Heart left ventricle (tissue), 16 donors: ENCODE measurements at regions not wholly inside any gene's neighbourhood (a gene's known extent, or its start where the extent isn't known, plus 50 kb on each side); places are given as distances from the start of the nearest gene placed in this dataset.

ENCODE experiments used
- ATAC-seq, 4 donors: fragments of 200-7000 bp; cut with Tn5 transposase; one replicate each; pipeline ENCODE4 v1.9.1; 2020 to 2022; ENCODE audit warnings: moderate library complexity in 4 of 4, mild to moderate bottlenecking in 3 of 4, moderate number of reproducible peaks in 1 of 4
- DNase-seq, 5 donors: peaks; one replicate each; pipeline ENCODE4 v3.0.0-alpha.2; 2020
- H3K27ac ChIP-seq, 12 donors: fragments of 200-600 bp; sonication (generic) in 4 of 12; one replicate each; pipeline versions ENCODE4 v1.5.0 to v1.8.0; 2016 to 2022; ENCODE audit warnings: mild to moderate bottlenecking in 2 of 12
- H3K27me3 ChIP-seq, 9 donors: fragments of 200-600 bp; sonication (generic) in 2 of 9; one replicate each; pipeline versions ENCODE4 v1.5.1 to v1.8.0; 2016 to 2022; ENCODE audit warnings: mild to moderate bottlenecking in 3 of 9
- H3K36me3 ChIP-seq, 9 donors: fragments of 200-600 bp; sonication (generic) in 2 of 9; one replicate each; pipeline versions ENCODE4 v1.5.0 to v1.8.0; 2018 to 2022; ENCODE audit warnings: mild to moderate bottlenecking in 2 of 9
- H3K4me1 ChIP-seq, 12 donors: fragments of 200-600 bp; sonication (generic) in 4 of 12; one replicate each; pipeline versions ENCODE4 v1.5.0 to v1.8.0; 2016 to 2022; ENCODE audit warnings: mild to moderate bottlenecking in 3 of 12
- H3K4me3 ChIP-seq, 12 donors: fragments of 200-600 bp; sonication (generic) in 4 of 12; one replicate each; pipeline versions ENCODE4 v1.5.0 to v1.8.0; 2017 to 2022; ENCODE audit warnings: mild to moderate bottlenecking in 9 of 12, moderate library complexity in 4 of 12
- H3K9me3 ChIP-seq, 12 donors: fragments of 200-600 bp; sonication (generic) in 4 of 12; one replicate each; pipeline versions ENCODE4 v1.5.0 to v1.8.0; 2016 to 2022; ENCODE audit warnings: mild to moderate bottlenecking in 1 of 12
- CTCF ChIP-seq, 12 donors: fragments of 200-600 bp; sonication (generic) in 4 of 12; IDR thresholded peaks; one replicate each; pipeline versions ENCODE4 v1.5.0 to v1.8.0; 2018 to 2022; ENCODE audit warnings: antibody characterized with exemption in 12 of 12, mild to moderate bottlenecking in 5 of 12
- POLR2A ChIP-seq, 2 donors: fragments of 450-650 bp; IDR thresholded peaks; one replicate each; pipeline ENCODE4 v1.6.1; 2017; ENCODE audit warnings: antibody characterized with exemption in 2 of 2, mild to moderate bottlenecking in 2 of 2, moderate library complexity in 2 of 2
- WGBS, 4 donors: extraction: QIAGEN DNeasy Blood & Tissue Kit in 2 of 4; methylation state at CpG; one replicate each; pipeline versions ENCODE4 v1.1.5 to v1.1.7; 2013 to 2018; 5-methylcytosine and 5-hydroxymethylcytosine counted together
- intact Hi-C, 10 donors: fragments of 100-400 bp; cut with DNase I; formaldehyde crosslinking; loops; one replicate each; pipeline versions ENCODE4 v1.11.1 to v1.14.2; 2022
- donor health status: ischemic (EF 13 %, LVEDD 7.1; RV severe dilation, severe dysfunction).
- donor health status: healthy with polysubstance abuse.
- donor health status: DM: no; HTN: yes; CAD: no.
- donor health status: DM: no; HTN: no; CAD: no.
- donor health status: ischemic (EF 25% LVEDD 6.9; RV normal size, moderate dysfunction).
- donor health status: ischemic (EF 25% LVEDD 5.7; RV mildly dilated, moderate dysfunction).
- donor health status: healthy.
- donor health status: DM: yes; HTN: yes; CAD: no.
- donor health status: ischemic (EF 35%, LVEDD 5.7; RV mildly dilated, moderate dysfunction).
- donor health status: nonischemic (EF 11% LVEDD 7.7; RV severe dilation, severe dysfunction).
- donor health status: DM: yes; HTN: yes; CAD: no.
- donor health status: PGD.
- donor health status: ischemic (EF 29% LVEDD 5.4; RV normal size, mild dysfunction).
- donor health status: nonischemic (EF 23%, LVEDD 6.1; RV moderate dilation, normal function).

DNA sequence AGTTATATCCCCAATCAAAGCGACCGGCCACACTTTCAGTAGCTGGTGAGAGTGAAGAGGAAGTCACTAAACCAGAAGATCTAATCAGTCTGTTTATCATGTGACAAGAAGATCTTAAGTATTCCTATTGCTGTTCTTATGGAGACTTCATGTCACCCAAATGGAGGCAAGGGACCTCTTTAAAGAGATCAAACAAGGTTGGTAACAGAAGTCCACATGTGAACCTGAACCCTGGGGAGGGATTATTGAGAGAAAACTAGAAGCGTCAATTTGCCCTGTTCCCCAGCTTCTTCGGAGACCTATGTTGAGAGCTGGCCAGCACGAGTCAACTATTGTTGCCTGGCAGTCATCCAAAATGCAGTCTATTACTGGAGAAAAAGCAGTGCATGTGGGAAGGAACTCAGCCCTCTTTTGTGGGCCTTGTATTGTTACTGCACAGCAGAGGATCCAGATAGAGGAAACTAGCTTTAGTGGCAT, 76.9 kb upstream of the CTSC start:
- H3K4me1 ChIP-seq = peaks cover 0 to 42% (median 2%) of the 10 kb centered on the region in 12 donors

DNA sequence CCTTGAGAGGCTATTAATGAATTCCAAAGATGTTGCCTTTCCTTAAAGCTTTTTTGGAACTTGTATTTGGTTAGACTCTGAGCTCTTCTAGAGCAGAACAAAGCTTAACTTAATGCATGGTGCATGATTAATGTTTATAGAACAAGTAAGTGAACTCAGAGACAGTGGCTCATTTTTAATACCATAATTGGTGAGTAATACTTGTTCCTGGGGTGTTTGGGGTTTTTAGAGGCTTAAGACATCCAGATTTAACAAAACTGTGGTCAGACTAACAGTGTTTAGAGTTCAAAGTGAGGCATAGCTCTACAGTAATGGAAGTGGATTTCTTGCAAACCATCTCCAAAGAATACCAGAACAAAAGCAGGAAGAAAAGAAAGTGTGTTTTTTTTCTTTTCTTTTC, 73.7 kb upstream of the CTSC start:
- no peaks in the 10 kb centered on the region for H3K9me3 ChIP-seq
- intact Hi-C loops = no loop called here
- H3K36me3 ChIP-seq = no peaks in the 10 kb centered on the region
- no peak for DNase-seq
- TF ChIP-seq POLR2A (IDR thresholded peaks at IDR 0.05) = no peak
- TF ChIP-seq CTCF (IDR thresholded peaks at IDR 0.05) = no peak
- H3K27me3 ChIP-seq = no peaks in the 10 kb centered on the region
- no peak overlapping the region for H3K4me3 ChIP-seq
- no peak for ATAC-seq
- H3K4me1 ChIP-seq = peaks cover 0 to 33% (median 2%) of the 10 kb centered on the region in 12 donors
- no peak overlapping the region for H3K27ac ChIP-seq

More for the DNA sequence above, 76.9 kb upstream of the CTSC start:
- intact Hi-C loops = no loop called here
- ATAC-seq (peak in 3 of 4 donors; percentile 64 to 85 (median 81)), DNase-seq (peak in 3 of 5 donors; percentile 43 to 66 (median 47))
- H3K36me3 ChIP-seq = no peaks in the 10 kb centered on the region
- peak overlapping the region in 1 of 12 donors; percentile 27 for H3K4me3 ChIP-seq
- 6 to 14% (median 10%) methylated on average over 5 of the region's 5 CpGs for WGBS, 4 donors
- peaks cover 0 to 3% (median 0%) of the 10 kb centered on the region in 12 donors for H3K9me3 ChIP-seq
- peak overlapping the region in 2 of 12 donors; percentile 20 to 88 for H3K27ac ChIP-seq
- no peak for TF ChIP-seq POLR2A (IDR thresholded peaks at IDR 0.05)
- TF ChIP-seq CTCF (IDR thresholded peaks at IDR 0.05) = no peak
- no peaks in the 10 kb centered on the region for H3K27me3 ChIP-seq

DNA sequence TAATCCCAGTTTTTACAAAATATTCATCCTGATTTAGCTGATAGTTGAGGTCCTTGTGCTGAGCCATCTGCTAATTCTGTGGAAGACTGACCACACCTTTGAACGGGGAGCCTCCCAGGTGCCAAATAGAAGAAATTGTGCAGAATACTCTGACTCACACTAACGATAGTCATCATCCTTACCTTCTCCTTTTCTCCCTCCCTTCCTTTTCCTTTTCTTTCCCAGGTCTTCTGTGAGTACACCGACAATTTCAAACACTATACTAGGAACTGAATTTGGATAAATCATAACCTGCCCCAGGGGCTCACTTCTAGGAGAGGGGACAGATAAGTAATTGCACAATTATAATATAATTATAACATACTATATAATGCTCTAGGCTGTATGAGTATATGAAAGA, 73.1 kb upstream of the CTSC start:
- TF ChIP-seq CTCF (IDR thresholded peaks at IDR 0.05) (no peak), POLR2A (IDR thresholded peaks at IDR 0.05) (no peak)
- no peak for ATAC-seq
- Histone ChIP-seq H3K27me3 (no peaks in the 10 kb centered on the region), H3K9me3 (no peaks in the 10 kb centered on the region), H3K4me1 (peaks cover 0 to 33% (median 2%) of the 10 kb centered on the region in 12 donors), H3K36me3 (no peaks in the 10 kb centered on the region), H3K4me3 (no peak overlapping the region), H3K27ac (no peak overlapping the region)
- intact Hi-C loops = no loop called here
- 85 to 95% (median 90%) methylated on average over 3 of the region's 3 CpGs for WGBS, 4 donors
- no peak for DNase-seq

- Histone ChIP-seq H3K4me3 (no peak overlapping the region), H3K36me3 (no peaks in the 10 kb centered on the region), H3K9me3 (no peaks in the 10 kb centered on the region), H3K27me3 (no peaks in the 10 kb centered on the region), H3K4me1 (peaks cover 0 to 33% (median 2%) of the 10 kb centered on the region in 12 donors), H3K27ac (no peak overlapping the region)
- no peak for ATAC-seq
- no peak for DNase-seq
- WGBS, 4 donors = 69 to 82% (median 76%) methylated on average over 4 of the region's 4 CpGs
- intact Hi-C loops = no loop called here
- TF ChIP-seq POLR2A (IDR thresholded peaks at IDR 0.05) (no peak), CTCF (IDR thresholded peaks at IDR 0.05) (no peak)
Measured at GRCh38 chr11:88410056-88410455, 72.5 kb upstream of the CTSC start.
